ENCODE measurements at regions not wholly inside any gene's neighbourhood (a gene's known extent, or its start where the extent isn't known, plus 50 kb on each side); places are given as distances from the start of the nearest gene placed in this dataset.

- no peak for DNase-seq (ENCODE audit: low spot score)
These were observed 50.2 kb upstream of the VTCN1 start for GRCh38 chr1:117260761-117261423.
